ENCODE measurements at regions not wholly inside any gene's neighbourhood (a gene's known extent, or its start where the extent isn't known, plus 50 kb on each side); places are given as distances from the start of the nearest gene placed in this dataset.

- Histone ChIP-seq H2AK5ac (ENCODE audit: insufficient read length, low read length) (no peak overlapping the region), H3K79me2 (ENCODE audit: insufficient read depth, low read length) (no peaks in the 10 kb centered on the region), H2BK5ac (ENCODE audit: insufficient read length, low read length) (no peak overlapping the region), H2BK12ac (ENCODE audit: insufficient read length, low read depth, low read length) (no peak overlapping the region), H3K4me1 (ENCODE audit: insufficient read depth, low read length) (peaks cover 2% of the 10 kb centered on the region; the same call in 1 of the 2 replicates), H3K9me3 (ENCODE audit: control insufficient read depth, low read depth, low read length) (no peaks in the 10 kb centered on the region), H2BK20ac (ENCODE audit: low read depth, low read length, poor library complexity, severe bottlenecking) (no peak overlapping the region), H3K14ac (ENCODE audit: insufficient read depth, low read length) (no peak overlapping the region), H2AFZ (ENCODE audit: low read length) (no peak overlapping the region), H3K4ac (ENCODE audit: low read depth, low read length) (no peak overlapping the region), H3K23ac (ENCODE audit: insufficient read length, low read depth, low read length) (no peak overlapping the region), H3K9ac (ENCODE audit: extremely low read depth, insufficient read length, low read length) (no peak overlapping the region), H3K23me2 (ENCODE audit: insufficient read length, low read depth, low read length, poor library complexity, severe bottlenecking) (no peaks in the 10 kb centered on the region), H4K8ac (replicated peaks; ENCODE audit: insufficient read length, low read depth, low read length) (no peak overlapping the region), H4K5ac (ENCODE audit: insufficient read length, low read depth, low read length) (no peak overlapping the region), H3K56ac (ENCODE audit: insufficient read length, low read depth, low read length) (no peak overlapping the region), H3K18ac (ENCODE audit: insufficient read length, low read depth, low read length) (no peak overlapping the region), H3K27ac (ENCODE audit: insufficient read length, low read depth, low read length) (no peak overlapping the region), H3K4me2 (ENCODE audit: insufficient read depth, insufficient read length, low read length) (no peak overlapping the region), H4K20me1 (ENCODE audit: control insufficient read depth, insufficient read depth, insufficient read length) (no peaks in the 10 kb centered on the region), H3K27me3 (ENCODE audit: insufficient read depth, low read length) (no peaks in the 10 kb centered on the region), H2BK15ac (ENCODE audit: low read depth, low read length) (no peak overlapping the region), H2BK120ac (ENCODE audit: low read depth, low read length, poor library complexity, severe bottlenecking) (no peak overlapping the region), H3K79me1 (ENCODE audit: insufficient read depth, low read depth, low read length, poor library complexity, severe bottlenecking) (no peaks in the 10 kb centered on the region), H3T11ph (ENCODE audit: low read length) (no peak overlapping the region), H4K91ac (ENCODE audit: insufficient read length, low read depth, low read length) (no peak overlapping the region)
- no peak for TF ChIP-seq CTCF (conservative IDR thresholded peaks at IDR 0.05)
- Mint-ChIP-seq H3K4me1 (peaks cover 18 to 23% of the 10 kb centered on the region in 2 experiments), H3K4me3 (no peak overlapping the region), H3K36me3 (ENCODE audit: insufficient read depth in 1 of 3, low read depth in 3 of 3) (no peaks in the 10 kb centered on the region), H3K27ac (no peak overlapping the region), H3K27me3 (ENCODE audit: low read depth) (no peaks in the 10 kb centered on the region), H3K9me3 (no peaks in the 10 kb centered on the region)
- WGBS (ENCODE audit: extremely low coverage, insufficient read length, low lambda C conversion rate), result no CpG with 5 or more reads among the region's 3 CpGs
- DNase-seq, result no peak
Observed at GRCh38 chr14:49420201-49420600, 166.0 kb downstream of the RPS29 start.

Data from H9 (cell line).